HEK293 (cell line): ENCODE measurements at regions not wholly inside any gene's neighbourhood (a gene's known extent, or its start where the extent isn't known, plus 50 kb on each side); places are given as distances from the start of the nearest gene placed in this dataset.
A peak's percentile ranks its signal among the peaks of the same experiment; 100 is the strongest.

Experiments
- CTCF ChIA-PET: fragments of 350-600 bp; formaldehyde crosslinking; extraction: SDS; loops from one replicate; lab custom pipeline; 2021; ENCODE audit warnings: antibody characterized with exemption; lab: Yijun Ruan, JAX
- POLR2A ChIA-PET: fragments of 300-600 bp; formaldehyde crosslinking; extraction: SDS; loops from one replicate; lab custom pipeline; 2020; ENCODE audit warnings: antibody characterized with exemption, inconsistent platforms; lab: Yijun Ruan, JAX
- H3K27ac ChIP-seq: fragments of 200-500 bp; sonication (Bioruptor generic); 2 replicates; pipeline ENCODE4 v1.5.1; 2014; ENCODE audit warnings: low read depth, low read length, control low read depth, inconsistent platforms; ENCODE audit errors: extremely low read depth
- H3K36me3 ChIP-seq, 2 experiments: fragments of 200-500 bp in 1 of 2; sonication (Bioruptor generic) in 1 of 2; 1 replicate in 1 of 2; 2 replicates in 1 of 2; pipeline ENCODE4 v1.5.1; 2014 to 2017; ENCODE audit warnings: inconsistent platforms in 2 of 2, low read length in 2 of 2; ENCODE audit not compliant: control insufficient read depth in 2 of 2, insufficient read depth in 1 of 2
- H3K4me1 ChIP-seq: fragments of 200-500 bp; sonication (Bioruptor generic); 2 replicates; pipeline ENCODE4 v1.5.1; 2014; ENCODE audit warnings: mild to moderate bottlenecking, low read length, inconsistent platforms; ENCODE audit not compliant: control insufficient read depth, insufficient read depth
- H3K4me3 ChIP-seq: 2 replicates; pipeline ENCODE4 v1.5.1; 2011; ENCODE audit warnings: low read depth, mild to moderate bottlenecking, control low read depth, low read length, moderate library complexity
- H3K9me3 ChIP-seq: fragments of 200-500 bp; sonication (Bioruptor generic); 2 replicates; pipeline ENCODE4 v1.5.1; 2014; ENCODE audit warnings: low read depth, low read length, inconsistent platforms; ENCODE audit not compliant: control insufficient read depth, insufficient read depth
- GLI4 ChIP-seq: fragments of 450-650 bp; formaldehyde crosslinking; IDR thresholded peaks from 2 replicates; pipeline ENCODE4 v1.5.1; 2016; ENCODE audit warnings: missing biosample characterization, missing genetic modification characterization
- KLF1 ChIP-seq: fragments of 450-650 bp; formaldehyde crosslinking; IDR thresholded peaks from 2 replicates; pipeline ENCODE4 v1.5.1; 2016; ENCODE audit warnings: missing biosample characterization, missing genetic modification characterization
- TRIM28 ChIP-seq: IDR thresholded peaks from 2 replicates; pipeline ENCODE4 v1.6.1; 2011; ENCODE audit warnings: low read length, control low read depth, borderline replicate concordance
- ZBTB17 ChIP-seq: fragments of 450-650 bp; formaldehyde crosslinking; IDR thresholded peaks from 2 replicates; pipeline ENCODE4 v1.5.1; 2016; ENCODE audit warnings: missing biosample characterization, missing genetic modification characterization
- ZBTB7A ChIP-seq: fragments of 450-650 bp; formaldehyde crosslinking; IDR thresholded peaks from 2 replicates; pipeline ENCODE4 v1.5.1; 2016; ENCODE audit warnings: low read depth, missing biosample characterization, missing genetic modification characterization
- ZFP3 ChIP-seq: fragments of 450-650 bp; formaldehyde crosslinking; IDR thresholded peaks from 2 replicates; pipeline ENCODE4 v1.5.1; 2016; ENCODE audit warnings: low read depth, missing biosample characterization, missing genetic modification characterization
- ZFP69B ChIP-seq: fragments of 450-650 bp; formaldehyde crosslinking; IDR thresholded peaks from 2 replicates; pipeline ENCODE4 v1.5.1; 2016; ENCODE audit warnings: missing biosample characterization, missing genetic modification characterization
- ZNF133 ChIP-seq: fragments of 450-650 bp; formaldehyde crosslinking; IDR thresholded peaks from 2 replicates; pipeline ENCODE4 v1.5.1; 2016; ENCODE audit warnings: missing biosample characterization, missing genetic modification characterization
- ZNF223 ChIP-seq: fragments of 450-650 bp; formaldehyde crosslinking; IDR thresholded peaks from 2 replicates; pipeline ENCODE4 v1.5.1; 2016; ENCODE audit warnings: missing biosample characterization, missing genetic modification characterization
- ZNF274 ChIP-seq, 2 experiments: fragments of 200-500 bp in 1 of 2; fragments of 450-650 bp in 1 of 2; sonication (Bioruptor generic) in 1 of 2; formaldehyde crosslinking in 1 of 2; IDR thresholded peaks; 2 replicates each; pipeline versions ENCODE4 v1.5.1 to v1.6.1; 2014 to 2016; ENCODE audit warnings: borderline replicate concordance in 1 of 2, inconsistent platforms in 1 of 2, low read length in 1 of 2, missing biosample characterization in 1 of 2, missing genetic modification characterization in 1 of 2
- ZNF350 ChIP-seq: fragments of 450-650 bp; formaldehyde crosslinking; IDR thresholded peaks from 2 replicates; pipeline ENCODE4 v1.5.0; 2017; ENCODE audit warnings: missing biosample characterization, mild to moderate bottlenecking, missing genetic modification characterization
- ZNF404 ChIP-seq: fragments of 450-650 bp; formaldehyde crosslinking; IDR thresholded peaks from 2 replicates; pipeline ENCODE4 v1.5.1; 2017; ENCODE audit warnings: missing biosample characterization, missing genetic modification characterization
- ZNF433 ChIP-seq: fragments of 450-650 bp; formaldehyde crosslinking; IDR thresholded peaks from 2 replicates; pipeline ENCODE4 v1.5.1; 2016; ENCODE audit warnings: missing biosample characterization, missing genetic modification characterization, low read depth
- ZNF48 ChIP-seq: fragments of 450-650 bp; formaldehyde crosslinking; IDR thresholded peaks from 2 replicates; pipeline ENCODE4 v1.5.1; 2016; ENCODE audit warnings: missing biosample characterization, missing genetic modification characterization
- ZNF548 ChIP-seq: fragments of 450-650 bp; formaldehyde crosslinking; IDR thresholded peaks from 2 replicates; pipeline ENCODE4 v1.5.1; 2016; ENCODE audit warnings: missing biosample characterization, missing genetic modification characterization
- ZNF670 ChIP-seq: fragments of 450-650 bp; formaldehyde crosslinking; IDR thresholded peaks from 2 replicates; pipeline ENCODE4 v1.5.1; 2016; ENCODE audit warnings: missing biosample characterization, missing genetic modification characterization, low read depth
- ZNF785 ChIP-seq: fragments of 450-650 bp; formaldehyde crosslinking; IDR thresholded peaks from 2 replicates; pipeline ENCODE4 v1.5.1; 2016; ENCODE audit warnings: missing biosample characterization, missing genetic modification characterization
- TF ChIP-seq, protein P1 (sequence below): fragments of 450-650 bp; formaldehyde crosslinking; IDR thresholded peaks from 2 replicates; pipeline ENCODE4 v1.5.1; 2016; ENCODE audit warnings: missing biosample characterization, missing genetic modification characterization
- TF ChIP-seq, protein P2 (sequence below): fragments of 450-650 bp; formaldehyde crosslinking; IDR thresholded peaks from 2 replicates; pipeline ENCODE4; 2016; ENCODE audit warnings: missing biosample characterization, missing genetic modification characterization

DNA sequence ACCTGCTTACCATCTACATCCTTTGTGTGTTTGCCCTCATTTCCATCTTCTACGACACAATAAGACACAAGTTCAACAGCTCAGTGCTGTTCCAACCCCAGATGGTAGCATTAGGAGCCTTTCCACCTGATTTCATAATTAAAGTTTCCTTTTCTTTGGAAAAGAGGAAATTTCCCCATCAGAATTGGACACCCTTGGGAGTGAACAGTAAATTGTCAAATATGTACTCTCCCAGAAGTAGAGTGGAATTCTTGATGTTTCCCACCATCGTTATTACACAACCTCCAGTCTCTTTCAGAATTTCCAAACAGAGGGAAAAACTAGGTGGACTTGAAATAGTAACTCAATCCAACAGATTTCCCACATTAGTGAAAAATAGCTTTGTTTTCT, 337.6 kb upstream of the OR4E1 start:
- Histone ChIP-seq H3K4me1 (no peaks in the 10 kb centered on the region), H3K4me3 (no peak overlapping the region), H3K36me3 (no peaks in the 10 kb centered on the region), H3K9me3 (no peaks in the 10 kb centered on the region), H3K27ac (no peak overlapping the region)
- CTCF ChIA-PET: no interaction called here
- no peak for TF ChIP-seq ZBTB7A (tag by site-specific recombination)
- TF ChIP-seq, protein P1, sequence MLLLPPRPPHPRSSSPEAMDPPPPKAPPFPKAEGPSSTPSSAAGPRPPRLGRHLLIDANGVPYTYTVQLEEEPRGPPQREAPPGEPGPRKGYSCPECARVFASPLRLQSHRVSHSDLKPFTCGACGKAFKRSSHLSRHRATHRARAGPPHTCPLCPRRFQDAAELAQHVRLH (tag by site-specific recombination): no peak
- TF ChIP-seq ZNF274 (IDR thresholded peaks at IDR 0.05; ENCODE audit: low read length): no peak
- TF ChIP-seq ZNF274 (tag by site-specific recombination; IDR thresholded peaks at IDR 0.05; ENCODE audit: borderline replicate concordance): no peak
- TF ChIP-seq ZBTB17 (tag by site-specific recombination): no peak
- POLR2A ChIA-PET: no interaction called here

- ChIA-PET CTCF (interaction anchor here (1.0 kb wide), 2 partner anchors 33 to 71 kb away, joined by 3 read pairs; no protein-coding TSS in a partner anchor), POLR2A (no interaction called here)
- Histone ChIP-seq H3K27ac (no peak overlapping the region), H3K9me3 (no peaks in the 10 kb centered on the region), H3K4me1 (no peaks in the 10 kb centered on the region), H3K36me3 (no peaks in the 10 kb centered on the region), H3K4me3 (no peak overlapping the region)
- TF ChIP-seq ZNF350 (tag by site-specific recombination) (no peak), ZNF785 (tag by site-specific recombination) (no peak)
Measured at GRCh38 chr14:22010545-22011252, 337.1 kb upstream of the OR4E1 start.

DNA sequence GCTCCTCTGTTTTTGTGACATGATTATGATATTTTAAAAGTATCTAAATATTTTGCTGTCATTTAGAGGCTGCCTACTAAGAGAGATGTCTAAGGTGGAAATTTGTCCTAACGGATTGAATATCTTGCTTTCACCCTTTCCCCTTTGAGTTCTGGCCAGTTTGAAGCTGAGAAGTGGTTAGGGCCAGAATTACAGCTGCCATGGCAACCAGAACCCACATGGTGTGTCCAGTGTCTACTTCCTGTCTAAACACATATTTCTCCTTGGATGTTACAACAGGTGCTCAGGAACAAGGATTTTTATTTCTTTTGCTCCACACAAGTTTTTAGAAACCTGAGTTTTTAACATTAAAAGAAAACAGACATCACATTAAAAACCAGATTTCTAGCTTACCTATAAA, 335.1 kb upstream of the OR4E1 start:
- POLR2A ChIA-PET: no interaction called here
- CTCF ChIA-PET: interaction anchor here (0.9 to 1.4 kb wide), 6 partner anchors 9 to 60 kb away, joined by 3 to 5 read pairs (median 4); no protein-coding TSS in a partner anchor
- Histone ChIP-seq H3K27ac (no peak overlapping the region), H3K9me3 (no peaks in the 10 kb centered on the region), H3K4me3 (no peak overlapping the region), H3K4me1 (no peaks in the 10 kb centered on the region), H3K36me3 (no peaks in the 10 kb centered on the region)
- no peak for TF ChIP-seq ZNF48 (tag by site-specific recombination)
- TF ChIP-seq ZNF670 (tag by site-specific recombination): no peak
- no peak for TF ChIP-seq ZNF548 (tag by site-specific recombination)
- no peak for TF ChIP-seq TRIM28
- TF ChIP-seq KLF1 (tag by site-specific recombination): no peak

DNA sequence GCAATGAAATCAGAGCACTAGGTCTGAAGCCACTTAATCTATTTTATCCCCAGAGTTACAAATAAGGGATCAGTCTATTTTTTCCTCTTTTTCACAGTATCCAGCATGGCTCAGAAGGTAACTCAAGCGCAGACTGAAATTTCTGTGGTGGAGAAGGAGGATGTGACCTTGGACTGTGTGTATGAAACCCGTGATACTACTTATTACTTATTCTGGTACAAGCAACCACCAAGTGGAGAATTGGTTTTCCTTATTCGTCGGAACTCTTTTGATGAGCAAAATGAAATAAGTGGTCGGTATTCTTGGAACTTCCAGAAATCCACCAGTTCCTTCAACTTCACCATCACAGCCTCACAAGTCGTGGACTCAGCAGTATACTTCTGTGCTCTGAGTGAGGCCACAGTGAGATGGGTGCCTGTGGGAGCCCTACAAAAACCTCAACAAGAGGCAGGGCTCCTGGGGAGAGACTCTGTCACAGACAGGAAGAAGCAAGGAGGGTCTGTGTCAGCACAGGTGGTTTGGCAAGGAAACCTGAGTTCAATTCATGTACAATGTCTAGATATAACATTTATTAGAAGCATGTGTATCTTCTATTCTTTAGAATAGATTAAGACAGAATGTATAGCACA, 334.3 kb upstream of the OR4E1 start:
- CTCF ChIA-PET: interaction anchor here (1.4 kb wide), 1 partner anchor 30 kb away, joined by 5 read pairs; no protein-coding TSS in a partner anchor
- POLR2A ChIA-PET: no interaction called here
- Histone ChIP-seq H3K4me3 (no peak overlapping the region), H3K27ac (no peak overlapping the region), H3K36me3 (no peaks in the 10 kb centered on the region), H3K9me3 (no peaks in the 10 kb centered on the region), H3K4me1 (no peaks in the 10 kb centered on the region)
- TF ChIP-seq ZFP69B (tag by site-specific recombination): no peak
- no peak for TF ChIP-seq GLI4 (tag by site-specific recombination)
- TF ChIP-seq ZNF223 (tag by site-specific recombination): no peak
- no peak for TF ChIP-seq ZNF433 (tag by site-specific recombination)
- TF ChIP-seq, protein P2, sequence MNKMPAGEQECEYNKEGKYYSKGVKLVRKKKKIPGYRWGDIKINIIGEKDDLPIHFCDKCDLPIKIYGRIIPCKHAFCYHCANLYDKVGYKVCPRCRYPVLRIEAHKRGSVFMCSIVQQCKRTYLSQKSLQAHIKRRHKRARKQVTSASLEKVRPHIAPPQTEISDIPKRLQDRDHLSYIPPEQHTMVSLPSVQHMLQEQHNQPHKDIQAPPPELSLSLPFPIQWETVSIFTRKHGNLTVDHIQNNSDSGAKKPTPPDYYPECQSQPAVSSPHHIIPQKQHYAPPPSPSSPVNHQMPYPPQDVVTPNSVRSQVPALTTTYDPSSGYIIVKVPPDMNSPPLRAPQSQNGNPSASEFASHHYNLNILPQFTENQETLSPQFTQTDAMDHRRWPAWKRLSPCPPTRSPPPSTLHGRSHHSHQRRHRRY (tag by site-specific recombination): no peak
- no peak for TF ChIP-seq ZNF404
- TF ChIP-seq ZNF133 (tag by site-specific recombination): peak; percentile 75
- TF ChIP-seq ZFP3 (tag by site-specific recombination): no peak
